Right lobe of liver (tissue), 4 donors: ENCODE measurements at regions not wholly inside any gene's neighbourhood (a gene's known extent, or its start where the extent isn't known, plus 50 kb on each side); places are given as distances from the start of the nearest gene placed in this dataset.

ENCODE experiments used
- POLR2A ChIP-seq: fragments of 450-650 bp; IDR thresholded peaks from one replicate; pipeline ENCODE4 v1.6.1; 2017; ENCODE audit warnings: antibody characterized with exemption, mild to moderate bottlenecking
- TF ChIP-seq, protein P1 (sequence below), 4 donors: fragments of 200-600 bp in 3 of 4; fragments of 450-650 bp in 1 of 4; IDR thresholded peaks; one replicate each; pipeline versions ENCODE4 v1.5.1 to v1.8.0; 2016 to 2022; ENCODE audit warnings: antibody characterized with exemption in 4 of 4, mild to moderate bottlenecking in 2 of 4
- donor health status: DM: no; HTN: no; CAD: no.
- donor health status: DM: no; HTN: no; CAD: no.
- donor health status: DM: no; HTN: yes; CAD: no.

DNA sequence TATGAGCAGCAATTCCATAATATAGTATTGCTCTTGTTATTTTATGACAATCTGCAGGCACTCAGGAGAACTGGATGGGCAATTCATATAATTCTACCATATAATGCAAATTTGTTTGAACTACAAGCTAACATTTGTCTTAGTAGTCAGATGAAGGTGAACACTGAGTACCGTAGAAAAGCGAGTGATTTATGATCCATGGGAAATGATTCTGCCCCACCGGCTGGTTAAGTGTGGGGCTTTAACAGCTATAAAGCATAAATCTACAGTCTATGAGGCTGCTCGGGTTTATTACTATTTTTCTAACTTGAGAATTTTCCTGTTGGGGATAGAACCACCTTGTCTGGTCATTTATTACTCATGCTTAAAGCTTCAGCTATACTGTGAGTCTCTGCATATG is 275.5 kb downstream of the PCDH10 start:
- TF ChIP-seq, protein P1, sequence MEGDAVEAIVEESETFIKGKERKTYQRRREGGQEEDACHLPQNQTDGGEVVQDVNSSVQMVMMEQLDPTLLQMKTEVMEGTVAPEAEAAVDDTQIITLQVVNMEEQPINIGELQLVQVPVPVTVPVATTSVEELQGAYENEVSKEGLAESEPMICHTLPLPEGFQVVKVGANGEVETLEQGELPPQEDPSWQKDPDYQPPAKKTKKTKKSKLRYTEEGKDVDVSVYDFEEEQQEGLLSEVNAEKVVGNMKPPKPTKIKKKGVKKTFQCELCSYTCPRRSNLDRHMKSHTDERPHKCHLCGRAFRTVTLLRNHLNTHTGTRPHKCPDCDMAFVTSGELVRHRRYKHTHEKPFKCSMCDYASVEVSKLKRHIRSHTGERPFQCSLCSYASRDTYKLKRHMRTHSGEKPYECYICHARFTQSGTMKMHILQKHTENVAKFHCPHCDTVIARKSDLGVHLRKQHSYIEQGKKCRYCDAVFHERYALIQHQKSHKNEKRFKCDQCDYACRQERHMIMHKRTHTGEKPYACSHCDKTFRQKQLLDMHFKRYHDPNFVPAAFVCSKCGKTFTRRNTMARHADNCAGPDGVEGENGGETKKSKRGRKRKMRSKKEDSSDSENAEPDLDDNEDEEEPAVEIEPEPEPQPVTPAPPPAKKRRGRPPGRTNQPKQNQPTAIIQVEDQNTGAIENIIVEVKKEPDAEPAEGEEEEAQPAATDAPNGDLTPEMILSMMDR (IDR thresholded peaks at IDR 0.05): no peak
- TF ChIP-seq POLR2A: no peak
